K562 (cell line): ENCODE measurements at regions not wholly inside any gene's neighbourhood (a gene's known extent, or its start where the extent isn't known, plus 50 kb on each side); places are given as distances from the start of the nearest gene placed in this dataset.

Experiments
- ATAC-seq: fragments of 200-7000 bp; cut with Tn5 transposase; 3 replicates; pipeline ENCODE4 v1.9.1; 2020; ENCODE audit warnings: moderate library complexity
- BruUV-seq: library from RNA; stranded (reverse); fragments of 400-500 nt; replicated peaks from 2 replicates; lab custom pipeline; 2021; lab: Mats Ljungman, UMichigan
- CTCF ChIA-PET: fragments of 300-600 bp; formaldehyde crosslinking; extraction: SDS; loops from one replicate; lab custom pipeline; 2021; ENCODE audit warnings: low intra/inter-chr PET ratio; lab: Yijun Ruan, JAX
- POLR2A ChIA-PET: fragments of 300-600, 350-650 bp; sonication (Branson Sonifier 250); formaldehyde crosslinking; extraction: SDS; loops from one replicate; lab custom pipeline; 2021; ENCODE audit warnings: antibody characterized with exemption, inconsistent platforms; lab: Yijun Ruan, JAX
- DNase-seq, 4 experiments: peaks; one replicate each; pipeline versions ENCODE4 v3.0.0 to v3.0.0-alpha.2; 2011 to 2018; ENCODE audit warnings: low spot score in 3 of 4, mixed read lengths in 3 of 4; ENCODE audit errors: extremely low read depth in 1 of 4
- FAIRE-seq: peaks from 2 replicates; lab custom pipeline; 2011; peaks lifted over from hg19 to GRCh38; lab: Jason Lieb, UNC
- H2AFZ ChIP-seq: 2 replicates; pipeline ENCODE4 v1.6.0; 2011; ENCODE audit warnings: low read depth, low read length, control low read depth, inconsistent platforms
- H3K27ac ChIP-seq: fragments of 200-600 bp; 3 replicates; pipeline ENCODE4 v1.8.0; 2011; ENCODE audit warnings: low read depth, mild to moderate bottlenecking, control low read depth, inconsistent platforms, low read length, moderate library complexity, mixed read lengths; ENCODE audit errors: extremely low read depth
- H3K27me3 ChIP-seq, 2 experiments: fragments of 300-600 bp in 1 of 2; 2 replicates in 1 of 2; 3 replicates in 1 of 2; pipeline versions ENCODE4 v1.6.0 to v1.8.0; 2011; ENCODE audit warnings: inconsistent platforms in 2 of 2, low read length in 2 of 2, mild to moderate bottlenecking in 1 of 2, mixed read lengths in 1 of 2, moderate library complexity in 1 of 2; ENCODE audit not compliant: control insufficient read depth in 2 of 2, insufficient read depth in 2 of 2
- H3K36me3 ChIP-seq: fragments of 300-600 bp; 3 replicates; pipeline ENCODE4 v1.8.0; 2011; ENCODE audit warnings: mild to moderate bottlenecking, low read length, inconsistent platforms; ENCODE audit not compliant: control insufficient read depth, insufficient read depth
- H3K4me1 ChIP-seq, 2 experiments: fragments of 200-600 bp in 1 of 2; replicated peaks in 1 of 2; 2 replicates in 1 of 2; 3 replicates in 1 of 2; pipeline versions ENCODE4 v1.5.1 to v1.8.0; 2011; ENCODE audit warnings: inconsistent platforms in 2 of 2, low read length in 2 of 2, mild to moderate bottlenecking in 1 of 2, mixed read lengths in 1 of 2, moderate library complexity in 1 of 2; ENCODE audit not compliant: control insufficient read depth in 2 of 2, insufficient read depth in 2 of 2
- H3K4me2 ChIP-seq: 2 replicates; pipeline ENCODE4 v1.6.1; 2011; ENCODE audit warnings: low read length, control low read depth, inconsistent platforms, mixed read lengths; ENCODE audit not compliant: insufficient read depth
- H3K4me3 ChIP-seq: fragments of 200-600 bp; sonication (generic), shearing (Covaris generic); 2 replicates; pipeline ENCODE4 v1.5.1; 2016; ENCODE audit warnings: control low read depth, inconsistent platforms
- H3K79me2 ChIP-seq: fragments of 200-600 bp; 3 replicates; pipeline ENCODE4 v1.8.0; 2011; ENCODE audit warnings: low read length, inconsistent platforms; ENCODE audit not compliant: control insufficient read depth, insufficient read depth
- H3K9ac ChIP-seq, 2 experiments: 2 replicates each; pipeline versions ENCODE4 v1.6.0 to v1.6.1; 2011; ENCODE audit warnings: low read depth in 2 of 2, low read length in 2 of 2, control low read depth in 1 of 2, inconsistent platforms in 1 of 2, mild to moderate bottlenecking in 1 of 2, mixed read lengths in 1 of 2; ENCODE audit not compliant: insufficient read depth in 1 of 2
- H3K9me1 ChIP-seq: one replicate; pipeline ENCODE4 v1.6.0; 2011; ENCODE audit warnings: inconsistent platforms, mild to moderate bottlenecking, low read length, moderate library complexity; ENCODE audit not compliant: control insufficient read depth, insufficient read depth
- H3K9me3 ChIP-seq: replicated peaks from 2 replicates; pipeline ENCODE4 v1.5.1; 2011; ENCODE audit warnings: low read depth, low read length, inconsistent platforms; ENCODE audit not compliant: control insufficient read depth, insufficient read depth
- H4K20me1 ChIP-seq: replicated peaks from 2 replicates; pipeline ENCODE4 v1.6.1; 2011; ENCODE audit warnings: low read length, inconsistent platforms, mixed read lengths; ENCODE audit not compliant: control insufficient read depth, insufficient read depth
- BCL6 ChIP-seq: fragments of 250-450 bp; sonication (Bioruptor Pico); IDR thresholded peaks from 2 replicates; pipeline ENCODE4 v1.4.0; 2020
- BRCA1 ChIP-seq, 2 experiments: fragments of 450-650 bp in 1 of 2; sonication (generic) in 1 of 2; formaldehyde crosslinking in 1 of 2; IDR thresholded peaks; 2 replicates each; pipeline versions ENCODE4 v1.5.0 to v1.6.1; 2017 to 2020; ENCODE audit warnings: mild to moderate bottlenecking in 1 of 2, missing genetic modification reagents in 1 of 2
- BRF1 ChIP-seq: IDR thresholded peaks from 3 replicates; pipeline ENCODE4 v1.6.1; 2011; ENCODE audit warnings: borderline replicate concordance, mild to moderate bottlenecking; ENCODE audit not compliant: insufficient read length; ENCODE audit errors: extremely low read depth
- CC2D1A ChIP-seq: fragments of 450-650 bp; IDR thresholded peaks from 2 replicates; pipeline ENCODE4 v1.6.1; 2017; ENCODE audit warnings: mild to moderate bottlenecking
- COPS2 ChIP-seq: fragments of 450-650 bp; conservative IDR thresholded peaks from 2 replicates; pipeline ENCODE4 v1.6.1; 2016; ENCODE audit warnings: mild to moderate bottlenecking, moderate library complexity
- E2F5 ChIP-seq: sonication (generic); formaldehyde crosslinking; IDR thresholded peaks from 2 replicates; pipeline ENCODE4 v1.8.0; 2022; ENCODE audit warnings: mild to moderate bottlenecking, missing genetic modification reagents
- FOXA1 ChIP-seq: fragments of 450-650 bp; IDR thresholded peaks from 2 replicates; pipeline ENCODE4 v1.6.1; 2016; ENCODE audit warnings: mild to moderate bottlenecking, borderline replicate concordance
- KAT2B ChIP-seq: IDR thresholded peaks from one replicate; pipeline ENCODE4 v1.6.1; 2012; ENCODE audit warnings: low read depth, mild to moderate bottlenecking, control low read depth, inconsistent platforms, low read length, moderate library complexity
- MED1 ChIP-seq: sonication (generic); formaldehyde crosslinking; IDR thresholded peaks from 2 replicates; pipeline ENCODE4 v1.8.1; 2023; ENCODE audit warnings: missing genetic modification reagents, borderline replicate concordance
- MXI1 ChIP-seq: IDR thresholded peaks from 2 replicates; pipeline ENCODE4 v1.6.1; 2011; ENCODE audit warnings: low read depth, mild to moderate bottlenecking, improper control_type of control experiment, low read length
- PPARD ChIP-seq: fragments of 250-450 bp; sonication (Bioruptor Pico); IDR thresholded peaks from 2 replicates; pipeline ENCODE4 v1.8.0; 2022; ENCODE audit warnings: inconsistent platforms, mild to moderate bottlenecking, moderate library complexity
- THAP7 ChIP-seq: fragments of 250-450 bp; sonication (Bioruptor Pico); IDR thresholded peaks from 2 replicates; pipeline ENCODE4 v1.5.0; 2021
- ZBTB17 ChIP-seq: fragments of 450-650 bp; formaldehyde crosslinking; IDR thresholded peaks from 2 replicates; pipeline ENCODE4 v1.4.0; 2020; ENCODE audit warnings: mild to moderate bottlenecking
- ZFP36 ChIP-seq: fragments of 150-350 bp; IDR thresholded peaks from 2 replicates; pipeline ENCODE4 v1.6.1; 2018; ENCODE audit warnings: low read length, low read depth; ENCODE audit not compliant: partially characterized antibody
- ZNF134 ChIP-seq: fragments of 250-450 bp; sonication (Bioruptor Pico); conservative IDR thresholded peaks from 2 replicates; pipeline ENCODE4 v1.4.0; 2020
- ZNF263 ChIP-seq: sonication (generic); formaldehyde crosslinking; IDR thresholded peaks from 2 replicates; pipeline ENCODE4 v1.8.0; 2022; ENCODE audit warnings: mild to moderate bottlenecking, missing genetic modification reagents, borderline replicate concordance
- ZNF280A ChIP-seq: fragments of 450-650 bp; IDR thresholded peaks from 2 replicates; pipeline ENCODE4 v1.6.1; 2018; ENCODE audit warnings: mild to moderate bottlenecking, low read depth; ENCODE audit not compliant: partially characterized antibody
- ZNF398 ChIP-seq: fragments of 250-450 bp; sonication (Bioruptor Pico); IDR thresholded peaks from 2 replicates; pipeline ENCODE4 v1.8.0; 2021; ENCODE audit warnings: moderate library complexity, mild to moderate bottlenecking, inconsistent platforms
- ZNF668 ChIP-seq: fragments of 250-450 bp; sonication (Bioruptor Pico); IDR thresholded peaks from 2 replicates; pipeline ENCODE4 v1.8.0; 2022; ENCODE audit warnings: mild to moderate bottlenecking, inconsistent platforms
- WGBS: fragments of 100-300 bp; shearing (Covaris generic); methylation state at CpG from one replicate; pipeline ENCODE4 v1.1.6; 2016; ENCODE audit warnings: low coverage, mixed read lengths; ENCODE audit not compliant: insufficient coverage; ENCODE audit errors: missing lambda C conversion rate; 5-methylcytosine and 5-hydroxymethylcytosine counted together
- in situ Hi-C: fragments of 300-500 bp; cut with MboI; formaldehyde crosslinking; loops from 4 replicates; pipeline ENCODE4 v1.15.0; 2018; ENCODE audit warnings: inconsistent platforms, mixed read lengths
- intact Hi-C: fragments of 100-400 bp; cut with micrococcal nuclease; formaldehyde crosslinking; loops from 2 replicates; pipeline ENCODE4 v1.14.2; 2022

- TF ChIP-seq ZNF668 (CRISPR knock-in tag) (no peak), BRCA1 (IDR thresholded peaks at IDR 0.05) (no peak), BRCA1 (CRISPR knock-in tag; IDR thresholded peaks at IDR 0.05) (no peak), CC2D1A (no peak)
These were observed 318.3 kb upstream of the GRAMD2B start (continued) for GRCh38 chr5:126104951-126105350.

- in situ Hi-C loops, result no loop called here
- Histone ChIP-seq H3K9me3 (no peaks in the 10 kb centered on the region; the same call in 1 of the 2 replicates), H4K20me1 (no peaks in the 10 kb centered on the region), H3K27me3 (no peaks in the 10 kb centered on the region), H2AFZ (no peak overlapping the region), H3K9ac (no peak overlapping the region), H3K4me3 (no peak overlapping the region), H3K36me3 (no peaks in the 10 kb centered on the region), H3K27ac (no peak overlapping the region), H3K9me1 (no peaks in the 10 kb centered on the region), H3K4me1 (no peaks in the 10 kb centered on the region), H3K79me2 (no peaks in the 10 kb centered on the region), H3K4me2 (no peak overlapping the region)
- WGBS, result 0% methylated on average over 3 of the region's 3 CpGs
- POLR2A ChIA-PET, result no interaction called here
- no peak for DNase-seq
- CTCF ChIA-PET, result no interaction called here
- ATAC-seq, result no peak
- no peak for FAIRE-seq
- no TSS peak for BruUV-seq
- intact Hi-C loops, result no loop called here
- TF ChIP-seq BRF1 (no peak), BCL6 (CRISPR knock-in tag) (no peak), E2F5 (CRISPR knock-in tag) (no peak), ZFP36 (no peak), MED1 (CRISPR knock-in tag) (no peak), COPS2 (no peak), THAP7 (no peak), MXI1 (no peak), ZBTB17 (CRISPR knock-in tag) (no peak), ZNF263 (no peak), KAT2B (no peak), PPARD (no peak), ZNF280A (no peak), FOXA1 (no peak), ZNF398 (CRISPR knock-in tag) (no peak), ZNF134 (CRISPR knock-in tag) (no peak)
These were observed 317.2 kb upstream of the GRAMD2B start for GRCh38 chr5:126106029-126106428.
